NCI-H748 treated with DMSO at 0.1 percent for 48 hours (cell line): ENCODE measurements at regions not wholly inside any gene's neighbourhood (a gene's known extent, or its start where the extent isn't known, plus 50 kb on each side); places are given as distances from the start of the nearest gene placed in this dataset.
"Not testable (repeated sequence)": the region's sequence is repeated elsewhere in the genome, so short reads cannot be mapped to it uniquely, and the experiment has no call there.

Experiments used
- DNase-seq: peaks from one replicate; lab custom pipeline; 2025; lab: John Stamatoyannopoulos, UW

GRCh38 chr16:85514295-85514597 lies 98.9 kb upstream of the GSE1 start:
- DNase-seq = no peak

- DNase-seq = no peak
These were observed 98.4 kb upstream of the GSE1 start for GRCh38 chr16:85514598-85515318.

- no peak for DNase-seq
These were observed 97.8 kb upstream of the GSE1 start for GRCh38 chr16:85515319-85515745.

GRCh38 chr16:85515830-85516397 lies 97.2 kb upstream of the GSE1 start:
- no peak for DNase-seq

GRCh38 chr16:85517154-85517553 lies 96.0 kb upstream of the GSE1 start:
- no peak for DNase-seq

- DNase-seq = no peak
These were observed 95.5 kb upstream of the GSE1 start for GRCh38 chr16:85517563-85518179.

- DNase-seq = no peak
These were observed 94.6 kb upstream of the GSE1 start for GRCh38 chr16:85518398-85519049.

- DNase-seq = not testable (repeated sequence)
These were observed 94.1 kb upstream of the GSE1 start for GRCh38 chr16:85519050-85519440.

GRCh38 chr16:85519540-85520231 lies 93.4 kb upstream of the GSE1 start:
- DNase-seq = no peak

- DNase-seq = no peak
These were observed 92.1 kb upstream of the GSE1 start for GRCh38 chr16:85520853-85521521.

- no peak for DNase-seq
These were observed 91.4 kb upstream of the GSE1 start for GRCh38 chr16:85521552-85522307.

- no peak for DNase-seq
These were observed 90.7 kb upstream of the GSE1 start for GRCh38 chr16:85522308-85522841.

- DNase-seq = no peak
These were observed 90.1 kb upstream of the GSE1 start for GRCh38 chr16:85522842-85523601.

GRCh38 chr16:85523602-85524364 lies 89.3 kb upstream of the GSE1 start:
- no peak for DNase-seq

GRCh38 chr16:85524365-85524629 lies 88.8 kb upstream of the GSE1 start:
- DNase-seq = no peak

GRCh38 chr16:85524630-85525419 lies 88.3 kb upstream of the GSE1 start:
- DNase-seq = peak; percentile 33

- no peak for DNase-seq
These were observed 87.5 kb upstream of the GSE1 start for GRCh38 chr16:85525420-85526184.
